ENCODE measurements at regions not wholly inside any gene's neighbourhood (a gene's known extent, or its start where the extent isn't known, plus 50 kb on each side); places are given as distances from the start of the nearest gene placed in this dataset.

DNA sequence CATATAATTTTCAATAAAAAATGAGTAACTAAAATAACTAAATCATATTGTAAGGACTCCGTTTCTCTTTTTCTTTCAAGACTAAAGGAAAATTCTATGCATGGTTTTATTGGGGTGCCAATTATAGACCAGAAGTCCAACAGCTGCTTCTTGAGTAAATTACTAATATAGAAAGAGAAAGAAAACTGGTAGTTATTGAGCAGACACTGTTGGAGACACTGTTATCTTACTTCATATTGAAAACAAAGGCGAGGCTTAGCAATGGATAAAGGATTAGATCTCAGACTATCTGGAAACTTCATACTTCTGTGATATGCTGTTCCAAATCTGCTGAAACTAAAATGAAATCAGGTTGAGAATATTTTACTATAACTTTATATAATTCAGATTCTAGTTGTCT lies 169.6 kb upstream of the EYS start:
- DNase-seq, result no peak

- DNase-seq, result no peak
Observed at GRCh38 chr6:65852369-65852852, 145.4 kb upstream of the EYS start.

GRCh38 chr6:65830151-65830550 lies 123.1 kb upstream of the EYS start:
- DNase-seq, result no peak

GRCh38 chr6:65819152-65819551 lies 112.1 kb upstream of the EYS start:
- no peak for DNase-seq

- DNase-seq, result no peak
Observed at GRCh38 chr6:65818576-65818975, 111.5 kb upstream of the EYS start.

GRCh38 chr6:65816991-65817390 lies 110.0 kb upstream of the EYS start:
- no peak for DNase-seq

DNA sequence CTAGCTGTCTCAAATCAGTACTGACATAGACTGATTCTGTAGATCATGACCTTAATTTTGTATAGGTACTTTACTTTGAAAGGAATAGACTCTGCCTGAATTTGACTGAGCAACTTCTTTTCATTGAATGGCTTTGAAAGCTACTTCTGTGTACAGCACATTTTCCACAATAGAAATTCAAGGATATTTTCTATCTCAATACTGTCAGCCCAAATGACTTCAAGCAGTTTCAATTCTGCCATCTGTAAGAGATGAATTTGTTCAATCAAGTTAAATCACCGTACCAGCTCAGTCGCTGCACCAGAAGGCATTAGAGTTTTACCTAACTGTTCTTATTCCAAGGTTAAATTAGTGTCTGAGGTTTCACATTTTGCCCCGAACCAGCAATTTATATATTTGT lies 107.0 kb upstream of the EYS start:
- DNase-seq, result no peak

GRCh38 chr6:65803186-65803585 lies 96.2 kb upstream of the EYS start:
- DNase-seq, result no peak

GRCh38 chr6:65799389-65799788 lies 92.4 kb upstream of the EYS start:
- no peak for DNase-seq

DNA sequence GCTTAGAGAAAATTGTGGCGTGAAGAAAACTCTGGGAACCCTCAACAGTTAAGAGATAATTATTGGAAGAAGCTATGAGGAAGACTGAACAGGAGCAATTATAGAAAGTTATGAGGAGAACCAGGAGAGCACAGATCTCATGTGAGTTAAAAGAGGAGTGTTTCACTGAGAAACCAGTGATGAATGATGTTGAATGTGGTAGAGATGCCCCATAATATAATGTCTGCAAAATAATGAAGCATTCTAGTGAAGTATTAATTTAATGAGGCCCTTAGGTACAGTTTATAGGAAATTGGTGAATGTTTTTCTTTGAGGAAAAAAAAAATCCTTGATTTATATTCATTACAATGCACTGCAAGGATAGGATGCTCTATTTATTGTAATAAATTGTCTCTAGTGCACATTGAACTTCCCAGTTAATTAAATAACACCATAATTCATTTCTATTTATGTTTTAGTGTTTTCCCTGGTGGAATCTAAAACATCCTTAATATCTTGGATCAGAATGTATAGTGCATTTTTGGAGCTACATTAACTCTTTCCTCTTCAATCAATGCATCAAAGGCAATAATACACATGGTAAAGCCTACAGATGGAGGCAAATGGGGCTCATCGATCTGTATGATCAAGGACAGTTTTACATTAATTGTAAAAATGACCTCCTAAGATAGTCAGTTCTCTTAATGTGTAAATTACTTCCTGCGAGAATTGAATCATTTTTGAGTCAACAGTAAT lies 91.4 kb upstream of the EYS start:
- DNase-seq, result no peak

DNA sequence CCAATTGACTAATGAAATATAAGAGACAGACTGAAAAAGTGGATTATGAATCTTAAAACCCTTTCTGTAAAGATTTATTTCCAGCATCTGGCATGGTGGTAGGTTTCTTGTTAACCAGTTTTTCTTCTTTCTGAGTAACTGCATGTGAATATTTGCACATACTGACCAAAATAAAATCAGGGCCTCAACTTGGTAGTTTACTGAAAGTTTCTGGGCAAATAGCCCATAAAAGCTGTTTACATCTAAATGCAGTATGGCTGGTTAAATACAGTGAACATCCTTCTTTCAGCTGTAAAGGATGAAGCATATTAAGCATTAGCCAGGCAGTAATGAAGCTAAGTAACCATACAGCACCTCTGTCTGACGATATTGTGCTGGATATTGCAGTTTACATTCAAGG lies 83.6 kb upstream of the EYS start:
- DNase-seq, result no peak

- no peak for DNase-seq
Observed at GRCh38 chr6:65787787-65788186, 80.8 kb upstream of the EYS start.

DNA sequence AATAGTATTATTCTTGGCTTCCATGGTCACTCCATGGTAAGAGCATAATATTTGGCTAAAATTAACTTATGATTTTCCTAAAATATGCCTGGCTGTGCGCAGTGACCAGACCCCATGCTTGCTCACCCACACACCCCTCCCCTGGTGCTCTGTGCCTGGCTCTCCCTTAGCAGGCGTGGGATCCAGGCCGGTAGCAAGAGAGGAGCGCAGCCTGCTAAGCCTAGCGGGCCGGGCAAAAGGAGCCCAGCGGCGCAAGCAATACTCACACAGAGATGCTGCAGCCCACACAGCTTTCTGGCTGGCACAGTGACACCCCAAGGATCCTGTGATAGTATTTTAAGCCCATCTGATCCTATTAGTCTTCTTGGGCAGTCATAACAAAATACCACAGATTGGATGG lies 79.8 kb upstream of the EYS start:
- no peak for DNase-seq

DNA sequence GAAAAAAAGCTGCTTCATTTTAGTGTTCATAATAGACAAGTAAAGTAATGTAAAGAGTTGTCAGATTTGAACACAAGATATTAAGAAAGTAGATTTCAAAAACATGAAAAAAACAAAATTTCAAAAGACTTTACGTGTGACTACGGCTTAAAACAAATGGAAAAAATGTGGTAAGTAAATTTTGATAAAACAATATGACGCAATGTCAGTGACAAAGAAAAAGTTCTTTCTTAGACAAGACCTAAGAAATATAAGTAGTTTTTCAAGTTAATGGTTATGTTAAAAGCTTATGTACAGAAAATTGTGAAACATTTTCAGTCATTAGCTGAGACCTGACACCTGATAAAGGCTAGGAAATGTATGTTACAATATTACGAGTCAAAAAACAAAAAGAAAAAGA lies 73.7 kb upstream of the EYS start:
- DNase-seq, result no peak

- no peak for DNase-seq
Observed at GRCh38 chr6:65776332-65776731, 69.3 kb upstream of the EYS start.

DNA sequence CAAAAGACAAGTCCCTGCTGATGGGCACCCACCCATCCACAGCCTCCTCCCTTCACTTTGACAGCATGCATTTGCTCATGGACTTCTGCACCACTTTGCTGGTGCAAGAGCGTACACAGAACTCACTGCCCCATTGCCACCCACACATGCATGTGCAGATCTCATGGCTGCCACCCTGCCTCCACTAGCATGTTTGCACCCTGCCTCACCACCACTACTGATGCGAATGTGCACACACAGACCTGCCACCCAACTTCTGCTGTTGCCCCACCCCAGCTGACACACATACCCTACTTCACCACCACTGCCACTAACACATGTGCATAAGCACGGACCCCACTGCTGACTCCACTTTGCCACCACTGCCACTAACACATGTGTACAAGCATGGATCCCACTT lies 64.9 kb upstream of the EYS start:
- no peak for DNase-seq

DNA sequence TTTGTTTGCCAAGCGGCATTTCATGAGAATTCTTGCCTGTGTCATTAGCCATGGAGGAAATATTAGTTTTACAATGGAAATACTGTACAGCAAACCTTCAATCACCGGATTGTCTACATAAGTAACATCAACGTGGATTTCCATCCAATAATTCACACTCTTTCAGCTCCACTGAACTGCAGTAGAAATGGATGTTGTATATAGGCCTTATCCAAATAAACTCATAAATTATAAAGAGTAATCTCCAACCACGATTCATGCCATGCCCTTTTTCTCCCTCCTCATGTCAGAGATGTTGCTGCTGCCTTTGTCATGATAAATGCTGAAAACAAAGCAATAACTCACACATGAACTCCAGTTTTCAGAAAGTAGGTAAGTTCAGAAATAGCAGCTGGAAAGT lies 54.9 kb upstream of the EYS start:
- no peak for DNase-seq

DNA sequence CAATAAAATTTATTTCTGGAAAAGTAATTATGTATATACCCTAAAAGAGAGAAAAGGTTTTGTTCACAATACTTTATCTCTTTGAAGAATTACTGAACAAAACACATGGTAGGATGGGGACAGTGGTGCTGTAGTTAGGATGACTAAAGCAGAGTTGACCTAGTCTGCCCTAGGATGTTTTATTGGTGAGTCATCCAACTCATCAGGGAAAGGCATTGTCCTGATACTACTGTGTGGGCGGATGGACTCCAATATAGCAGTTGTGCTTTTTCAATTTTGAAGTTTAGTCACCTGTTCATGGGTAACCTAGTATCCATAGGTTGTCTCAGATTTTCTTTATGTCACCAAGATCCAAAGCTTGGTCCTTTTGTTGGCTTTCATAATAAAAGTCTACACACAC lies 53.3 kb upstream of the EYS start:
- no peak for DNase-seq

Measured in MV-4-11 (cell line).